Right lobe of liver (tissue), 4 donors: ENCODE measurements at regions not wholly inside any gene's neighbourhood (a gene's known extent, or its start where the extent isn't known, plus 50 kb on each side); places are given as distances from the start of the nearest gene placed in this dataset.

ENCODE experiments used
- POLR2A ChIP-seq: fragments of 450-650 bp; IDR thresholded peaks from one replicate; pipeline ENCODE4 v1.6.1; 2017; ENCODE audit warnings: antibody characterized with exemption, mild to moderate bottlenecking
- TF ChIP-seq, protein P1 (sequence below), 4 donors: fragments of 200-600 bp in 3 of 4; fragments of 450-650 bp in 1 of 4; IDR thresholded peaks; one replicate each; pipeline versions ENCODE4 v1.5.1 to v1.8.0; 2016 to 2022; ENCODE audit warnings: antibody characterized with exemption in 4 of 4, mild to moderate bottlenecking in 2 of 4
- donor health status: DM: no; HTN: no; CAD: no.
- donor health status: DM: no; HTN: no; CAD: no.
- donor health status: DM: no; HTN: yes; CAD: no.

DNA sequence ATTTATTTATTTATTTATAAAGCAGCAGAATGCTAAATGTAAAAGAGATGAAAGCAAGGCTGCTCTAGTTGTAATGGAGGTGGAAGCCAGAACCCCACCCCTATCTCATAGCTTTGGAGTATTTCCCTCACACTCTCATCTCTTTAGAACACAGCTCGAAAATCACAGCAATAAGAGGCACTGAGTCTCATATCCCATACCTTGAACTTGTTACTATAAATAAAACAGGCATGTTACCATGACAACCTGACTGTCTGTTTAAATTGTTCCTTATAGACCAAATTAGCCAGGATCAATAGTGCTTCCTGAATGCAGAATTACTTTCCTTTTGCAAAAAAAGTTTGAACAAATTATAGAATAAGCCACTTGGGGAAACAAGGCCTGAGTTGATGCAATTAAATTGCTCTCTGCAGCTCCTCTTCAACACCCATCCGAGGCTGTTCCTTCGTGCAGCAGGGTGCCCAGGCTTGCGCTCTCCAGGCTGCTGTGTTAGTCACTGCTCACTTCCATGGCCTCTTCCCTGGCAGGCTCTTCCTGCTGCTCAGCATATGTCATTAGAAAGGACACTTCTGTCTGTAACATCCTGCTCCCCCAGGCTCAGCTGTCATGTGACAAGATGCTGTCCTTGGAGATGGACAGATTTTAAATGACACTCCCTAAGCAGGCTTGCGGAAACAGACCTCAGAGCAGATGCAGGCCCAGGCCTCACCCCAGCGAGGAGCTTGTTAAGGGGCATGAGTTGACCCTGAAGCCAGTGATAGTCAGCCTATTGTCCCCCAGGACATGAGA is 120.2 kb downstream of the CARTPT start:
- TF ChIP-seq, protein P1, sequence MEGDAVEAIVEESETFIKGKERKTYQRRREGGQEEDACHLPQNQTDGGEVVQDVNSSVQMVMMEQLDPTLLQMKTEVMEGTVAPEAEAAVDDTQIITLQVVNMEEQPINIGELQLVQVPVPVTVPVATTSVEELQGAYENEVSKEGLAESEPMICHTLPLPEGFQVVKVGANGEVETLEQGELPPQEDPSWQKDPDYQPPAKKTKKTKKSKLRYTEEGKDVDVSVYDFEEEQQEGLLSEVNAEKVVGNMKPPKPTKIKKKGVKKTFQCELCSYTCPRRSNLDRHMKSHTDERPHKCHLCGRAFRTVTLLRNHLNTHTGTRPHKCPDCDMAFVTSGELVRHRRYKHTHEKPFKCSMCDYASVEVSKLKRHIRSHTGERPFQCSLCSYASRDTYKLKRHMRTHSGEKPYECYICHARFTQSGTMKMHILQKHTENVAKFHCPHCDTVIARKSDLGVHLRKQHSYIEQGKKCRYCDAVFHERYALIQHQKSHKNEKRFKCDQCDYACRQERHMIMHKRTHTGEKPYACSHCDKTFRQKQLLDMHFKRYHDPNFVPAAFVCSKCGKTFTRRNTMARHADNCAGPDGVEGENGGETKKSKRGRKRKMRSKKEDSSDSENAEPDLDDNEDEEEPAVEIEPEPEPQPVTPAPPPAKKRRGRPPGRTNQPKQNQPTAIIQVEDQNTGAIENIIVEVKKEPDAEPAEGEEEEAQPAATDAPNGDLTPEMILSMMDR (IDR thresholded peaks at IDR 0.05): no peak
- no peak for TF ChIP-seq POLR2A
